ENCODE measurements at regions not wholly inside any gene's neighbourhood (a gene's known extent, or its start where the extent isn't known, plus 50 kb on each side); places are given as distances from the start of the nearest gene placed in this dataset.

DNA sequence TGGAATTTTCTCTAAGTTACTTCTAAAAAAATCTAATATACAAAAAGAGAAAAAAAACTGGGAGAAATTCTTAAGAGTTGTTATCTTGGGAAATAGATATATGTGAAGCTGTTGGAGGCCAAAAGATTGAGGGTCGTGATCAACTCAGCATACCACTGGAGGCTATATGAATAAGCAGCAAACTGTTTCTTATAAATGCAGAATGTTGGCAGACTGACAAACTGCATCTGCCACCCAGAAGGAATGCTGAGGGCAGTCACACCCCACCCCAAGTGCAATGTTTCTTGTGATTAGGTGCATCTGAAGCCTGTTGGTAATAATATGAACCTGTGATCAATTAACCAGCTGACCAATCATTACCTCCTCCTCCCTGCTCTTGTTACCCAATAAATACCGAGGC is 818.6 kb upstream of the MGAT4C start:
- TF ChIP-seq, protein P1, sequence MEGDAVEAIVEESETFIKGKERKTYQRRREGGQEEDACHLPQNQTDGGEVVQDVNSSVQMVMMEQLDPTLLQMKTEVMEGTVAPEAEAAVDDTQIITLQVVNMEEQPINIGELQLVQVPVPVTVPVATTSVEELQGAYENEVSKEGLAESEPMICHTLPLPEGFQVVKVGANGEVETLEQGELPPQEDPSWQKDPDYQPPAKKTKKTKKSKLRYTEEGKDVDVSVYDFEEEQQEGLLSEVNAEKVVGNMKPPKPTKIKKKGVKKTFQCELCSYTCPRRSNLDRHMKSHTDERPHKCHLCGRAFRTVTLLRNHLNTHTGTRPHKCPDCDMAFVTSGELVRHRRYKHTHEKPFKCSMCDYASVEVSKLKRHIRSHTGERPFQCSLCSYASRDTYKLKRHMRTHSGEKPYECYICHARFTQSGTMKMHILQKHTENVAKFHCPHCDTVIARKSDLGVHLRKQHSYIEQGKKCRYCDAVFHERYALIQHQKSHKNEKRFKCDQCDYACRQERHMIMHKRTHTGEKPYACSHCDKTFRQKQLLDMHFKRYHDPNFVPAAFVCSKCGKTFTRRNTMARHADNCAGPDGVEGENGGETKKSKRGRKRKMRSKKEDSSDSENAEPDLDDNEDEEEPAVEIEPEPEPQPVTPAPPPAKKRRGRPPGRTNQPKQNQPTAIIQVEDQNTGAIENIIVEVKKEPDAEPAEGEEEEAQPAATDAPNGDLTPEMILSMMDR (IDR thresholded peaks at IDR 0.05; ENCODE audit: insufficient read depth, low read depth, low read length) = no peak
- ChIA-PET CTCF (no interaction called here), POLR2A (no interaction called here)
- H3K36me3 ChIP-seq (ENCODE audit: control insufficient read depth, insufficient read depth, low read length) = no peaks in the 10 kb centered on the region
- no peak for DNase-seq (ENCODE audit: low read depth)
- H3K27me3 ChIP-seq (ENCODE audit: control insufficient read depth, insufficient read depth, low read length) = no peaks in the 10 kb centered on the region
- H3K4me3 ChIP-seq (ENCODE audit: low read depth, low read length) = no peak overlapping the region

DNA sequence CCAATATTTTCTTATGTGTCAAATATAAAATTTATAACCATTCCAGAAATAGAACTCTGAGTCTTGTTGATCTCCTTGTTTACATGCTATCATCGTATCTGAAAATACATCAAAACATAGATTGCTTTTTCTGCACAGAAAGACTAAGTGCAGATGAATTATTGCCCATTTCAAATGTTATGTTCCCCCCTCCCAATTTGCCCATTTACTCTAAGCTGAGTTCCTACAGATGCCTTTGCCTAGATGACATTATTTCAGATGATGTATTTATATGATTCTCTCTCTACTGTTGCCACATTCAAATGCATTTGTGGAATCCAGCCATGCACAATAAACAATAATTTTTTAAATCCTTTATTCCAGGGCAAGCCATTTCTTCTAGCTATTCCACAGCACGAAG is 810.1 kb upstream of the MGAT4C start:
- TF ChIP-seq, protein P1 (IDR thresholded peaks at IDR 0.05; ENCODE audit: insufficient read depth, low read depth, low read length) = no peak
- Histone ChIP-seq H3K27me3 (ENCODE audit: control insufficient read depth, insufficient read depth, low read length) (no peaks in the 10 kb centered on the region), H3K36me3 (ENCODE audit: control insufficient read depth, insufficient read depth, low read length) (no peaks in the 10 kb centered on the region), H3K4me3 (ENCODE audit: low read depth, low read length) (no peak overlapping the region)
- no peak for DNase-seq (ENCODE audit: low read depth)
- POLR2A ChIA-PET = no interaction called here
- CTCF ChIA-PET = no interaction called here

DNA sequence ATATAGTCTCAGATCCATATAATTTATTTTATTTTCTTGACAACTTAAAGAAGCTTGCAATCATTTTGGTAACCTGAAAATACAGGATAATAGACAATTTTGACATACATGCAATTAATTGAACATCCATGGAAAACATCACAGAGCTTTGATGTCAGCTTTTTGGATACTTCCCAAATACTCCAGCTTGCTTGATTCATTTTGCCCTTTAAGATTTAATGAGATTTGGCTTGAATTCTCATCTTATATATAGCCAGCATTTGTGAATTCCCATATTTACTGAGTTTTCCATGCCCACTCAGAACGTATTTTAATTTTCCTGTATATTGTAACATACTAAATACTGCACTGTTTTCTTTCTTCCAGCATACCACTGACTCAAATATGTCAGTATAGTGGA is 803.0 kb upstream of the MGAT4C start:
- ChIA-PET POLR2A (no interaction called here), CTCF (no interaction called here)

DNA sequence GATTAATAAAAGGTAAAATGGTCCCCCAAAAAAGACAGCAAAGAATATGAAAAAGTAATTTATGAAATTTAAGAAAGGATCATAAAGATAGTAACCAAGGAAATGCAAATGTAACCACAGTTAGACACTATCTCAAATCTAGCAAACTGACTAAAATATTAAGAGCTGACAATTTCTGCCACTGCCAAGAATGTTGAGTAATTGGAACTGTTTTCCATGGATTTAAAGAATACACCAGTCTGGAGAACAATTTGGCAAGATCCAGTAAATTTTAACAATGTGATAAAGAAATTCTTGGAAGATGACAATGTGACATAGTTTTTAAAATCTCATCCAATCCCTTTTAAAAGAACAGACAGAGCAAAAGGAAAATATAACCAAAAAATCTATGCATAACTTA is 798.0 kb upstream of the MGAT4C start:
- Histone ChIP-seq H3K36me3 (ENCODE audit: control insufficient read depth, insufficient read depth, low read length) (no peaks in the 10 kb centered on the region), H3K4me3 (ENCODE audit: low read depth, low read length) (no peak overlapping the region), H3K27me3 (ENCODE audit: control insufficient read depth, insufficient read depth, low read length) (no peaks in the 10 kb centered on the region)
- TF ChIP-seq, protein P1 (IDR thresholded peaks at IDR 0.05; ENCODE audit: insufficient read depth, low read depth, low read length) = no peak
- ChIA-PET CTCF (no interaction called here), POLR2A (no interaction called here)
- DNase-seq (ENCODE audit: low read depth) = no peak

More for the DNA sequence above, 803.0 kb upstream of the MGAT4C start:
- DNase-seq (ENCODE audit: low read depth) = no peak
- TF ChIP-seq, protein P1 (IDR thresholded peaks at IDR 0.05; ENCODE audit: insufficient read depth, low read depth, low read length) = no peak
- Histone ChIP-seq H3K27me3 (ENCODE audit: control insufficient read depth, insufficient read depth, low read length) (no peaks in the 10 kb centered on the region), H3K4me3 (ENCODE audit: low read depth, low read length) (no peak overlapping the region), H3K36me3 (ENCODE audit: control insufficient read depth, insufficient read depth, low read length) (no peaks in the 10 kb centered on the region)

DNA sequence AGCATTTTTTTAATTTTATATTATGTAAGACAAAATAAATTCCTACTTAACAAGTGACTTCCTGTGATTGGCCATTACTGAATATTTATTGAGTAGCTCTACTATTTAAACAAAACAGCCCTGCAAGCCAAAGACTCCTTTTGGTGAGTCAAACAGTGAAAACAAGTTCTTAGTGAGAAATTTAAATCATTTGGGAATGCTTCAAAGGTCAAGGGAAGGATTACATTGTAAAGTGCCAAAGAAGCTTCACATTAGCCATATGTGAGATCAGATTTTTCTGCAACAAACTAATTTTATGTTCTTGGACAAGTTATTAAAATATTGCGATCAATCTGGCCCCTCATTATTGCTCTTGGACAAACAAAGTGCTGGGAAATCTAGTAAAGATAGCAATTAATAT is 795.4 kb upstream of the MGAT4C start:
- DNase-seq (ENCODE audit: low read depth) = no peak
- ChIA-PET POLR2A (no interaction called here), CTCF (interaction anchor here (0.5 kb wide), 1 partner anchor 818 kb away, joined by 3 read pairs; no protein-coding TSS in a partner anchor)
- no peaks in the 10 kb centered on the region for H3K27me3 ChIP-seq (ENCODE audit: control insufficient read depth, insufficient read depth, low read length)
- TF ChIP-seq, protein P1 (IDR thresholded peaks at IDR 0.05; ENCODE audit: insufficient read depth, low read depth, low read length) = no peak
- no peak overlapping the region for H3K4me3 ChIP-seq (ENCODE audit: low read depth, low read length)
- no peaks in the 10 kb centered on the region for H3K36me3 ChIP-seq (ENCODE audit: control insufficient read depth, insufficient read depth, low read length)
